ENCODE measurements at regions not wholly inside any gene's neighbourhood (a gene's known extent, or its start where the extent isn't known, plus 50 kb on each side); places are given as distances from the start of the nearest gene placed in this dataset.

- WGBS, 2 donors = 67 to 72% methylated on average over 2 of the region's 2 CpGs
- no peaks in the 10 kb centered on the region for H3K4me1 ChIP-seq (ENCODE audit: control insufficient read depth in 5 of 5, insufficient read depth in 5 of 5, low read length in 5 of 5)
- no peaks in the 10 kb centered on the region for H3K36me3 ChIP-seq (ENCODE audit: control insufficient read depth in 4 of 4, insufficient read depth in 4 of 4, low read length in 4 of 4)
- no peaks in the 10 kb centered on the region for H3K27me3 ChIP-seq (ENCODE audit: control insufficient read depth in 3 of 3, insufficient read depth in 3 of 3, low read length in 2 of 3)
- H3K4me3 ChIP-seq = no peak overlapping the region
- no peak overlapping the region for H3K9ac ChIP-seq (ENCODE audit: insufficient read depth in 1 of 2, low read length in 2 of 2)
- DNase-seq (no peak), ATAC-seq (ENCODE audit: insufficient read depth, low FRiP score) (no peak)
- no peak for TF ChIP-seq CTCF (IDR thresholded peaks at IDR 0.05; ENCODE audit: control extremely low read depth, extremely low read depth)
- H3K27ac ChIP-seq (ENCODE audit: low read depth in 1 of 2, low read length in 1 of 2) = no peak overlapping the region
- no peaks in the 10 kb centered on the region for H3K9me3 ChIP-seq (ENCODE audit: control insufficient read depth in 4 of 4, insufficient read depth in 3 of 4, low read length in 3 of 4)
These were observed 66.0 kb upstream of the SCN7A start for GRCh38 chr2:166560022-166560421.

GRCh38 chr2:166550923-166551322, 56.9 kb upstream of the SCN7A start:
- Histone ChIP-seq H3K36me3 (ENCODE audit: control insufficient read depth in 4 of 4, insufficient read depth in 4 of 4, low read length in 4 of 4) (no peaks in the 10 kb centered on the region), H3K4me1 (ENCODE audit: control insufficient read depth in 5 of 5, insufficient read depth in 5 of 5, low read length in 5 of 5) (no peaks in the 10 kb centered on the region), H3K4me3 (no peak overlapping the region), H3K9me3 (ENCODE audit: control insufficient read depth in 4 of 4, insufficient read depth in 3 of 4, low read length in 3 of 4) (no peaks in the 10 kb centered on the region), H3K9ac (ENCODE audit: insufficient read depth in 1 of 2, low read length in 2 of 2) (no peak overlapping the region), H3K27ac (ENCODE audit: low read depth in 1 of 2, low read length in 1 of 2) (no peak overlapping the region), H3K27me3 (ENCODE audit: control insufficient read depth in 3 of 3, insufficient read depth in 3 of 3, low read length in 2 of 3) (no peaks in the 10 kb centered on the region)
- ATAC-seq (ENCODE audit: insufficient read depth, low FRiP score) (no peak), DNase-seq (no peak)
- no peak for TF ChIP-seq CTCF (IDR thresholded peaks at IDR 0.05; ENCODE audit: control extremely low read depth, extremely low read depth)

- Histone ChIP-seq H3K4me3 (no peak overlapping the region), H3K9ac (ENCODE audit: insufficient read depth in 1 of 2, low read length in 2 of 2) (no peak overlapping the region), H3K36me3 (ENCODE audit: control insufficient read depth in 4 of 4, insufficient read depth in 4 of 4, low read length in 4 of 4) (no peaks in the 10 kb centered on the region), H3K4me1 (ENCODE audit: control insufficient read depth in 5 of 5, insufficient read depth in 5 of 5, low read length in 5 of 5) (no peaks in the 10 kb centered on the region), H3K27me3 (ENCODE audit: control insufficient read depth in 3 of 3, insufficient read depth in 3 of 3, low read length in 2 of 3) (no peaks in the 10 kb centered on the region), H3K27ac (ENCODE audit: low read depth in 1 of 2, low read length in 1 of 2) (no peak overlapping the region), H3K9me3 (ENCODE audit: control insufficient read depth in 4 of 4, insufficient read depth in 3 of 4, low read length in 3 of 4) (no peaks in the 10 kb centered on the region)
- no peak for DNase-seq
- no peak for ATAC-seq (ENCODE audit: insufficient read depth, low FRiP score)
- TF ChIP-seq CTCF (IDR thresholded peaks at IDR 0.05; ENCODE audit: control extremely low read depth, extremely low read depth) = no peak
These were observed 51.4 kb upstream of the SCN7A start for GRCh38 chr2:166545473-166545872.

Measured in lung (tissue), 11 donors.